H1 (cell line): ENCODE measurements at regions not wholly inside any gene's neighbourhood (a gene's known extent, or its start where the extent isn't known, plus 50 kb on each side); places are given as distances from the start of the nearest gene placed in this dataset.

Experiments used
- ATF2 ChIP-seq: IDR thresholded peaks from 2 replicates; pipeline ENCODE4 v1.6.1; 2012; ENCODE audit warnings: low read length, inconsistent platforms
- CHD1 ChIP-seq: IDR thresholded peaks from 2 replicates; pipeline ENCODE4 v1.6.1; 2012; ENCODE audit warnings: low read depth, low read length, improper control_type of control experiment
- CHD2 ChIP-seq: IDR thresholded peaks from 2 replicates; pipeline ENCODE4 v1.6.1; 2012; ENCODE audit warnings: low read length, improper control_type of control experiment
- CREB1 ChIP-seq: IDR thresholded peaks from 2 replicates; pipeline ENCODE4 v1.6.1; 2012; ENCODE audit warnings: inconsistent platforms
- CTCF ChIP-seq, 3 experiments: IDR thresholded peaks; 1 replicate in 2 of 3; 2 replicates in 1 of 3; pipeline versions ENCODE4 v1.5.1 to v1.6.1; 2011; ENCODE audit warnings: low read length in 3 of 3, mild to moderate bottlenecking in 3 of 3, inconsistent platforms in 2 of 3, low read depth in 1 of 3, moderate library complexity in 1 of 3; ENCODE audit not compliant: insufficient read depth in 1 of 3; ENCODE audit errors: control extremely low read depth in 1 of 3
- MAX ChIP-seq: IDR thresholded peaks from 2 replicates; pipeline ENCODE4 v1.6.1; 2012; ENCODE audit warnings: inconsistent platforms
- NANOG ChIP-seq: IDR thresholded peaks from 2 replicates; pipeline ENCODE4 v1.6.1; 2011; ENCODE audit warnings: low read length, low read depth, mild to moderate bottlenecking, inconsistent platforms; ENCODE audit not compliant: insufficient read depth, poor library complexity, severe bottlenecking
- POLR2A ChIP-seq, 2 experiments: IDR thresholded peaks; 1 replicate in 1 of 2; 2 replicates in 1 of 2; pipeline ENCODE4 v1.6.1; 2011; ENCODE audit warnings: low read depth in 2 of 2, low read length in 2 of 2, mild to moderate bottlenecking in 2 of 2; ENCODE audit errors: control extremely low read depth in 1 of 2
- POLR2AphosphoS5 ChIP-seq: IDR thresholded peaks from 2 replicates; pipeline ENCODE4 v1.6.1; 2011; ENCODE audit warnings: low read depth, low read length
- RAD21 ChIP-seq, 2 experiments: IDR thresholded peaks in 1 of 2; conservative IDR thresholded peaks in 1 of 2; 2 replicates each; pipeline ENCODE4 v1.6.1; 2011; ENCODE audit warnings: low read depth in 2 of 2, low read length in 2 of 2, improper control_type of control experiment in 1 of 2, inconsistent platforms in 1 of 2, mild to moderate bottlenecking in 1 of 2, moderate library complexity in 1 of 2
- SIN3A ChIP-seq, 2 experiments: IDR thresholded peaks in 1 of 2; conservative IDR thresholded peaks in 1 of 2; 2 replicates each; pipeline ENCODE4 v1.6.1; 2011 to 2012; ENCODE audit warnings: low read length in 2 of 2, improper control_type of control experiment in 1 of 2, low read depth in 1 of 2, mild to moderate bottlenecking in 1 of 2
- TAF1 ChIP-seq: IDR thresholded peaks from 2 replicates; pipeline ENCODE4 v1.6.1; 2011; ENCODE audit warnings: mild to moderate bottlenecking, low read depth, low read length

- no peak for TF ChIP-seq POLR2AphosphoS5
- TF ChIP-seq CREB1 = no peak
- no peak for TF ChIP-seq SIN3A (conservative IDR thresholded peaks at IDR 0.05 in 1 of 2, IDR thresholded peaks at IDR 0.05 in 1 of 2; ENCODE audit: low read depth in 1 of 2, low read length in 2 of 2)
- peak; percentile 78 to 91 (median 89) for TF ChIP-seq CTCF (IDR thresholded peaks at IDR 0.05; ENCODE audit: control extremely low read depth in 1 of 3, insufficient read depth in 1 of 3, low read depth in 1 of 3, low read length in 3 of 3)
- peak; percentile 56 to 73 for TF ChIP-seq RAD21 (IDR thresholded peaks at IDR 0.05 in 1 of 2, conservative IDR thresholded peaks at IDR 0.05 in 1 of 2; ENCODE audit: low read depth in 2 of 2, low read length in 2 of 2)
- no peak for TF ChIP-seq POLR2A (IDR thresholded peaks at IDR 0.05; ENCODE audit: control extremely low read depth in 1 of 2, low read depth in 2 of 2, low read length in 2 of 2)
- no peak for TF ChIP-seq ATF2
- TF ChIP-seq MAX = no peak
- TF ChIP-seq TAF1 = no peak
- TF ChIP-seq NANOG = no peak
- no peak for TF ChIP-seq CHD2
- no peak for TF ChIP-seq CHD1
These were observed 218.2 kb downstream of the BMP7 start for GRCh38 chr20:57048027-57048869.
